Loucy (cell line): ENCODE measurements at regions not wholly inside any gene's neighbourhood (a gene's known extent, or its start where the extent isn't known, plus 50 kb on each side); places are given as distances from the start of the nearest gene placed in this dataset.

Experiments
- H2AFZ ChIP-seq: fragments of 200-600 bp; sonication (generic); 2 replicates; pipeline ENCODE4 v1.6.0; 2016; ENCODE audit warnings: antibody characterized with exemption, mild to moderate bottlenecking, low read length, moderate library complexity
- H3F3A ChIP-seq: fragments of 200-600 bp; 2 replicates; pipeline ENCODE4 v1.6.0; 2016; ENCODE audit warnings: antibody characterized with exemption, low read depth, mild to moderate bottlenecking
- H3K27me3 ChIP-seq: fragments of 200-600 bp; sonication (generic); 2 replicates; pipeline ENCODE4 v1.6.1; 2014; ENCODE audit warnings: low read length, mild to moderate bottlenecking; ENCODE audit not compliant: insufficient read depth, poor library complexity, severe bottlenecking
- H3K36me3 ChIP-seq: fragments of 200-600 bp; sonication (generic); 2 replicates; pipeline ENCODE4 v1.6.1; 2016; ENCODE audit warnings: low read length; ENCODE audit not compliant: insufficient read depth
- H3K4me1 ChIP-seq: fragments of 200-600 bp; sonication (generic); 2 replicates; pipeline ENCODE4 v1.5.1; 2014; ENCODE audit warnings: low read length, mild to moderate bottlenecking; ENCODE audit not compliant: insufficient read depth, poor library complexity, severe bottlenecking
- H3K4me2 ChIP-seq: fragments of 200-600 bp; sonication (generic); 2 replicates; pipeline ENCODE4 v1.6.0; 2014; ENCODE audit warnings: antibody characterized with exemption, low read length, low read depth, mild to moderate bottlenecking; ENCODE audit not compliant: poor library complexity, severe bottlenecking
- H3K4me3 ChIP-seq: fragments of 200-600 bp; sonication (generic); 2 replicates; pipeline ENCODE4 v1.5.1; 2014; ENCODE audit warnings: low read length, mild to moderate bottlenecking, mixed read lengths; ENCODE audit not compliant: poor library complexity, severe bottlenecking
- H3K79me2 ChIP-seq: fragments of 200-600 bp; sonication (generic); 2 replicates; pipeline ENCODE4 v1.6.1; 2014; ENCODE audit warnings: low read length; ENCODE audit not compliant: insufficient read depth
- H3K9ac ChIP-seq: fragments of 200-600 bp; sonication (generic); 2 replicates; pipeline ENCODE4 v1.6.0; 2014; ENCODE audit warnings: mild to moderate bottlenecking, low read depth, low read length, moderate library complexity; ENCODE audit not compliant: poor library complexity, severe bottlenecking
- H3K9me2 ChIP-seq: fragments of 200-600 bp; sonication (generic); replicated peaks from 2 replicates; pipeline ENCODE4 v1.6.1; 2016; ENCODE audit warnings: low read depth, low read length, mixed read lengths
- H3K9me3 ChIP-seq: fragments of 200-600 bp; sonication (generic); 2 replicates; pipeline ENCODE4 v1.6.1; 2014; ENCODE audit warnings: mild to moderate bottlenecking, antibody characterized with exemption, low read length, low read depth; ENCODE audit not compliant: insufficient read depth
- H4K20me1 ChIP-seq: fragments of 200-600 bp; sonication (generic); 2 replicates; pipeline ENCODE4 v1.6.0; 2014; ENCODE audit warnings: antibody characterized with exemption, low read length, mild to moderate bottlenecking; ENCODE audit not compliant: insufficient read depth, poor library complexity, severe bottlenecking
- CTCF ChIP-seq: fragments of 200-600 bp; sonication (generic); conservative IDR thresholded peaks from 2 replicates; pipeline ENCODE4 v1.5.1; 2014; ENCODE audit warnings: mild to moderate bottlenecking, antibody characterized with exemption, low read length
- EZH2phosphoT487 ChIP-seq: fragments of 200-600 bp; IDR thresholded peaks from 2 replicates; pipeline ENCODE4 v1.6.1; 2018; ENCODE audit warnings: antibody characterized with exemption, mild to moderate bottlenecking, moderate library complexity, borderline replicate concordance

- Histone ChIP-seq H3K4me2 (no peak overlapping the region), H3K27me3 (no peaks in the 10 kb centered on the region), H3F3A (no peaks in the 10 kb centered on the region), H3K9me2 (no peaks in the 10 kb centered on the region), H3K36me3 (no peaks in the 10 kb centered on the region), H4K20me1 (no peaks in the 10 kb centered on the region), H3K4me1 (no peaks in the 10 kb centered on the region), H3K9me3 (no peaks in the 10 kb centered on the region), H3K4me3 (no peak overlapping the region), H3K9ac (no peak overlapping the region), H3K79me2 (no peaks in the 10 kb centered on the region), H2AFZ (0 out of 2 replicates have a peak overlapping the region, but pooled peaks have one; percentile 30)
- no peak for TF ChIP-seq CTCF
- no peak for TF ChIP-seq EZH2phosphoT487
Measured at GRCh38 chr9:19513671-19514275, 105.0 kb downstream of the ACER2 start.

- Histone ChIP-seq H3K79me2 (no peaks in the 10 kb centered on the region), H3K9ac (no peak overlapping the region), H3K4me1 (no peaks in the 10 kb centered on the region), H3K4me2 (no peak overlapping the region), H3K36me3 (no peaks in the 10 kb centered on the region), H3F3A (no peaks in the 10 kb centered on the region), H3K9me3 (no peaks in the 10 kb centered on the region), H3K27me3 (no peaks in the 10 kb centered on the region), H4K20me1 (no peaks in the 10 kb centered on the region), H3K4me3 (no peak overlapping the region), H2AFZ (no peak overlapping the region), H3K9me2 (no peaks in the 10 kb centered on the region)
- TF ChIP-seq EZH2phosphoT487 (no peak), CTCF (no peak)
Measured at GRCh38 chr9:19512103-19512832, 103.5 kb downstream of the ACER2 start.

GRCh38 chr9:19511694-19512093 lies 102.9 kb downstream of the ACER2 start:
- H3K4me1 ChIP-seq = no peaks in the 10 kb centered on the region
- no peaks in the 10 kb centered on the region for H3K79me2 ChIP-seq
- no peaks in the 10 kb centered on the region for H3K9me2 ChIP-seq
- no peaks in the 10 kb centered on the region for H3F3A ChIP-seq
- H3K36me3 ChIP-seq = no peaks in the 10 kb centered on the region
- H2AFZ ChIP-seq = no peak overlapping the region
- no peak overlapping the region for H3K4me2 ChIP-seq
- TF ChIP-seq EZH2phosphoT487 = no peak
- no peak for TF ChIP-seq CTCF
- no peak overlapping the region for H3K4me3 ChIP-seq
- no peaks in the 10 kb centered on the region for H3K9me3 ChIP-seq
- H4K20me1 ChIP-seq = no peaks in the 10 kb centered on the region
- no peaks in the 10 kb centered on the region for H3K27me3 ChIP-seq
- H3K9ac ChIP-seq = no peak overlapping the region
